ENCODE measurements at regions not wholly inside any gene's neighbourhood (a gene's known extent, or its start where the extent isn't known, plus 50 kb on each side); places are given as distances from the start of the nearest gene placed in this dataset.

- TF ChIP-seq, protein P1, sequence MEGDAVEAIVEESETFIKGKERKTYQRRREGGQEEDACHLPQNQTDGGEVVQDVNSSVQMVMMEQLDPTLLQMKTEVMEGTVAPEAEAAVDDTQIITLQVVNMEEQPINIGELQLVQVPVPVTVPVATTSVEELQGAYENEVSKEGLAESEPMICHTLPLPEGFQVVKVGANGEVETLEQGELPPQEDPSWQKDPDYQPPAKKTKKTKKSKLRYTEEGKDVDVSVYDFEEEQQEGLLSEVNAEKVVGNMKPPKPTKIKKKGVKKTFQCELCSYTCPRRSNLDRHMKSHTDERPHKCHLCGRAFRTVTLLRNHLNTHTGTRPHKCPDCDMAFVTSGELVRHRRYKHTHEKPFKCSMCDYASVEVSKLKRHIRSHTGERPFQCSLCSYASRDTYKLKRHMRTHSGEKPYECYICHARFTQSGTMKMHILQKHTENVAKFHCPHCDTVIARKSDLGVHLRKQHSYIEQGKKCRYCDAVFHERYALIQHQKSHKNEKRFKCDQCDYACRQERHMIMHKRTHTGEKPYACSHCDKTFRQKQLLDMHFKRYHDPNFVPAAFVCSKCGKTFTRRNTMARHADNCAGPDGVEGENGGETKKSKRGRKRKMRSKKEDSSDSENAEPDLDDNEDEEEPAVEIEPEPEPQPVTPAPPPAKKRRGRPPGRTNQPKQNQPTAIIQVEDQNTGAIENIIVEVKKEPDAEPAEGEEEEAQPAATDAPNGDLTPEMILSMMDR (IDR thresholded peaks at IDR 0.05) = no peak
- TF ChIP-seq POLR2A (IDR thresholded peaks at IDR 0.05) = no peak
Measured at GRCh38 chr1:2971101-2971501, 50.2 kb upstream of the ACTRT2 start.

Data from testis (tissue), 2 donors.